NCI-H446 treated with DMSO at 0.1 percent for 48 hours (cell line): ENCODE measurements at regions not wholly inside any gene's neighbourhood (a gene's known extent, or its start where the extent isn't known, plus 50 kb on each side); places are given as distances from the start of the nearest gene placed in this dataset.
"Not testable (repeated sequence)": the region's sequence is repeated elsewhere in the genome, so short reads cannot be mapped to it uniquely, and the experiment has no call there.

ENCODE experiments used
- DNase-seq: peaks from one replicate; lab custom pipeline; 2025; lab: John Stamatoyannopoulos, UW

GRCh38 chr22:26922806-26923205 lies 265.4 kb downstream of the MIAT start:
- DNase-seq, result no peak

- DNase-seq, result no peak
Observed at GRCh38 chr22:26923531-26923930, 266.1 kb downstream of the MIAT start.

- DNase-seq, result peak; percentile 12
Observed at GRCh38 chr22:26927821-26928220, 270.4 kb downstream of the MIAT start.

GRCh38 chr22:26931471-26931870 lies 274.1 kb downstream of the MIAT start:
- no peak for DNase-seq

- no peak for DNase-seq
Observed at GRCh38 chr22:26933105-26933590, 275.8 kb downstream of the MIAT start.

GRCh38 chr22:26937213-26937612 lies 279.8 kb downstream of the MIAT start:
- DNase-seq, result no peak

- no peak for DNase-seq
Observed at GRCh38 chr22:26939466-26939865, 282.1 kb downstream of the MIAT start.

- DNase-seq, result no peak
Observed at GRCh38 chr22:26941896-26942636, 284.7 kb downstream of the MIAT start.

GRCh38 chr22:26942637-26942957 lies 285.2 kb downstream of the MIAT start:
- no peak for DNase-seq

- no peak for DNase-seq
Observed at GRCh38 chr22:26945565-26945964, 288.2 kb downstream of the MIAT start.

GRCh38 chr22:26949193-26949592 lies 291.8 kb downstream of the MIAT start:
- DNase-seq, result no peak

GRCh38 chr22:26951139-26951538 lies 293.8 kb downstream of the MIAT start:
- not testable (repeated sequence) for DNase-seq

- no peak for DNase-seq
Observed at GRCh38 chr22:26952004-26952403, 294.6 kb downstream of the MIAT start.

GRCh38 chr22:26952451-26953011 lies 295.1 kb downstream of the MIAT start:
- DNase-seq, result no peak

GRCh38 chr22:26953012-26953883 lies 295.9 kb downstream of the MIAT start:
- DNase-seq, result no peak

GRCh38 chr22:26956371-26956770 lies 299.0 kb downstream of the MIAT start:
- DNase-seq, result no peak

GRCh38 chr22:26957176-26957575 lies 299.8 kb downstream of the MIAT start:
- no peak for DNase-seq

- DNase-seq, result no peak
Observed at GRCh38 chr22:26957897-26958296, 300.5 kb downstream of the MIAT start.

- no peak for DNase-seq
Observed at GRCh38 chr22:26958378-26958777, 301.0 kb downstream of the MIAT start.

GRCh38 chr22:26964642-26965041 lies 307.3 kb downstream of the MIAT start:
- DNase-seq, result no peak

- DNase-seq, result no peak
Observed at GRCh38 chr22:26967282-26967681, 309.9 kb downstream of the MIAT start.

GRCh38 chr22:26968859-26969523 lies 311.6 kb downstream of the MIAT start:
- no peak for DNase-seq
